ENCODE measurements at regions not wholly inside any gene's neighbourhood (a gene's known extent, or its start where the extent isn't known, plus 50 kb on each side); places are given as distances from the start of the nearest gene placed in this dataset.

DNA sequence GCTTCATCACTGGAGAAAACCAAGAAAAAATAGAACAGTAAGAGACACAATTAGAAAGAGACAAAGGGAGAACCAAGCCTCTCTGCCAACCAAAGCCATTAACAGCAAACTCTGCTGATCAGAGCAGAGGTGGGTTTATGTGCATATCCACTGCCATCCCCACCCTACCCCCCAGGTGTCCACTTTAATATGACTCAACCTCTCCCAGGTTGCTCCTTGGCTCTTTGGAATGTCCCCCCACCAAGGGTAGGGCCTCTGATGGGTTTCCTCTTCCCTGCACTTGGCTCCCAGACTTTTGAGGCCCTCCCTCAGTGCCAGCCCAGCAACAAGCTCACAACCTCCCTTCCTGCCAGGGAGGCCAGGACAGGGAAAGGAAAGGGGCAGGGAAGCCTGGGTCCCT lies 104.8 kb downstream of the DMRTA2 start:
- TF ChIP-seq POLR2AphosphoS5 (IDR thresholded peaks at IDR 0.05; ENCODE audit: low read depth, low read length) (no peak), SPI1 (IDR thresholded peaks at IDR 0.05; ENCODE audit: low read depth, low read length) (no peak), POU2F2 (IDR thresholded peaks at IDR 0.05; ENCODE audit: low read depth, low read length) (no peak), POLR2A (IDR thresholded peaks at IDR 0.05; ENCODE audit: low read depth, low read length) (no peak), PAX5 (IDR thresholded peaks at IDR 0.05; ENCODE audit: insufficient read depth, low read length, severe bottlenecking) (no peak), TAF1 (IDR thresholded peaks at IDR 0.05; ENCODE audit: low read depth, low read length) (no peak)
- DNase-seq (ENCODE audit: insufficient read length, low spot score) (no peak), FAIRE-seq (no peak)

DNA sequence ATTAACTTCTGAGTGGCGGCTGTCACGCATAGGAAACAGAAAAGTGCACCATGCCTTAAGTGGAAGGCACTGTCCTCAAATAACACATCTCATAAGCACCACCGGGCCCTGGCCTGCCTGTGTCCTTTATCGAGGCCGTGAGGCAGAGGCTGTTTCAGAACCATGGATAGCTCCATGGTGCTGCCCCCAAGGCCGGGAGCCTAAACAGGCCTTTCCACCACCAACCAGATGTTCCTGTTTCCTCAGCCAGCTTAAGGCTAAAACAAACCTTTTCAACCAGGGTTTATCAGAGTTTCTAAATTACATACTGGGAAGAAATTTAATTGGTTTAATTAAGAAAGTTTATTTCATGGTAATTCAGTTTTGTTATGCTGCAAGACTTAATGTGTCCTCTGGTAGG lies 114.4 kb downstream of the DMRTA2 start:
- DNase-seq (ENCODE audit: insufficient read length, low spot score) (no peak), FAIRE-seq (no peak)
- no peak for TF ChIP-seq PAX5 (IDR thresholded peaks at IDR 0.05; ENCODE audit: insufficient read depth, low read length, severe bottlenecking)
- TF ChIP-seq POLR2AphosphoS5 (IDR thresholded peaks at IDR 0.05; ENCODE audit: low read depth, low read length), result no peak
- no peak for TF ChIP-seq POU2F2 (IDR thresholded peaks at IDR 0.05; ENCODE audit: low read depth, low read length)
- TF ChIP-seq SPI1 (IDR thresholded peaks at IDR 0.05; ENCODE audit: low read depth, low read length), result no peak
- TF ChIP-seq TAF1 (IDR thresholded peaks at IDR 0.05; ENCODE audit: low read depth, low read length), result no peak
- no peak for TF ChIP-seq POLR2A (IDR thresholded peaks at IDR 0.05; ENCODE audit: low read depth, low read length)

DNA sequence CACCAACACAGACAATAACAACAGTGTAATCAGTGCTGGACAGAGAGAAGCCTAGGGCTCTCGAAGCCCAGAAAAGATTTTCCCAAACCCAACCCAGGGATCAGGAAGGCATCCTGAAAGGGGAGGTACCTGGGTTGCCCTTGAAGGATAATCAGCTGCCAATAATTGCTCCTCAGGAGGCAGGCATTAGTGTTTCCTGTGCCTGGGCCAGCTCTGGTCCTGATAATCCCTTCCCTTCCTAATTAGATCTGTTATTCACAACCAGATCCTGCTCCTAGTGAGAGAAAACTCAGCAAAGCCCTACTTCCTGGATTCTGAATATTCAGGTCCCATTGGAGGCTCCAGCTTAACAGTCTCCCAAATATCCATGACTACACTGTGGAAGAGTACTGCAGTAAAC lies 117.4 kb downstream of the DMRTA2 start:
- DNase-seq (ENCODE audit: insufficient read length, low spot score), result no peak
- no peak for FAIRE-seq
- TF ChIP-seq TAF1 (IDR thresholded peaks at IDR 0.05; ENCODE audit: low read depth, low read length), result no peak
- no peak for TF ChIP-seq SPI1 (IDR thresholded peaks at IDR 0.05; ENCODE audit: low read depth, low read length)
- TF ChIP-seq PAX5 (IDR thresholded peaks at IDR 0.05; ENCODE audit: insufficient read depth, low read length, severe bottlenecking), result no peak
- TF ChIP-seq POLR2AphosphoS5 (IDR thresholded peaks at IDR 0.05; ENCODE audit: low read depth, low read length), result no peak
- TF ChIP-seq POLR2A (IDR thresholded peaks at IDR 0.05; ENCODE audit: low read depth, low read length), result no peak
- no peak for TF ChIP-seq POU2F2 (IDR thresholded peaks at IDR 0.05; ENCODE audit: low read depth, low read length)

DNA sequence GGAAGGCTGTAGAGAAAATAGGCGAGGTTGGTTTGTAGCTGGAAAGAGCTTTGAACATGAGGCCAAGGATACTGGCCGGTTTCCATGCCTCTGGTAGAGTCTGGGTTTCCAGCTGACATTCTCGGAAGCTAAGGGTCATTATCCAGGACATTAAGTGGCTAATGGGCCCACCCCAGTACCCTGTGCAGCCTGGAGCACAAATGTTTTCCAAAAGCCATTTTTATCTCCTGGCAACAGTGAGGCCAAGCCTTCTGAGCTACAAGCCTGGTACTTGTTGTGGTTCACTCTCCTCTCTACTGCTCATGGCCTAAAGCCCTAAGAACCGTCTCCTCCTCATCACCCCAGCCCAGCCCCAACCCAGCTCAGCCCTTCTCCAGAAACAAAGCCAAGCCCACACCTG lies 122.9 kb downstream of the DMRTA2 start:
- FAIRE-seq (no peak), DNase-seq (ENCODE audit: insufficient read length, low spot score) (no peak)
- TF ChIP-seq POLR2A (IDR thresholded peaks at IDR 0.05; ENCODE audit: low read depth, low read length) (no peak), TAF1 (IDR thresholded peaks at IDR 0.05; ENCODE audit: low read depth, low read length) (no peak), SPI1 (IDR thresholded peaks at IDR 0.05; ENCODE audit: low read depth, low read length) (no peak)

DNA sequence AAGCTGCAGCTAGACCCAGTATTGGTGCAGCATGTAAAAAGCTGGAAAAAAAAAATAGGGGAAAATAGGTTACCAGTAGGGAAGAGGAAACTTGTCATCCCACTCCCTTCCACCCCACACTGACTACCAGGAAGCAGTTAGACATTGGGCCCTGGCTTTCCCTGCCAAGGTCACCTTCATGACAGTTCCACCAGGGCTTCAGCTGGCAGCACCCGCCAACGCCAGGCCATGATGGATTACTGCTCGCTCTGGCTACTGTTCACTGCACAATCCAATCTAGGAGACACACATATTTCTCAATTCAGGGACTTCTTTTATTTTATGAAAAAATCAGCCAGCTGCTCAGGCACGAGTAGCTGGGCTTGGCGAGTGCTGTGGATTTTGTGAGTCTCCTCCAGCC lies 127.7 kb downstream of the DMRTA2 start:
- DNase-seq (ENCODE audit: insufficient read length, low spot score) (no peak), FAIRE-seq (no peak)
- TF ChIP-seq TAF1 (IDR thresholded peaks at IDR 0.05; ENCODE audit: low read depth, low read length) (no peak), PAX5 (IDR thresholded peaks at IDR 0.05; ENCODE audit: insufficient read depth, low read length, severe bottlenecking) (no peak), POU2F2 (IDR thresholded peaks at IDR 0.05; ENCODE audit: low read depth, low read length) (no peak), POLR2AphosphoS5 (IDR thresholded peaks at IDR 0.05; ENCODE audit: low read depth, low read length) (no peak), SPI1 (IDR thresholded peaks at IDR 0.05; ENCODE audit: low read depth, low read length) (no peak), POLR2A (IDR thresholded peaks at IDR 0.05; ENCODE audit: low read depth, low read length) (no peak)

DNA sequence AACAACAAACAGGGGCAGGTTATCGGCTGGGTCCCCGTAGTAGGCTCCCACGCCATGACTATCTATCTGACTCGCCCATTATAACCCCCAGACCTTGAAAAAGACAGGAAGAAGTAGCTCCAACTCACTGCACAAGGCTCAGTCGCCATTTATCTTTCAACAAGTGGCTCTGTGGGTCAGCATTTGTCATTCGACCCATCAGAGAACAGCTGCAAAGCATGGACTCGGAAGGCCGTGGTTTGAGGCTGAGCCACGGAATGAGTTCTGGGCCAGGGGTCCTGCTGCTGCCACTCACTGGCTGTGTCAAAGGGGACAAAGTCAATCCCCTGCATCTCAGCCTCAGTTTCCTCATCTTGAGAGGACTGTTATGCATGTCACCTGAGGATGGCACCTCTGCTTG lies 131.0 kb downstream of the DMRTA2 start:
- FAIRE-seq (no peak), DNase-seq (ENCODE audit: insufficient read length, low spot score) (no peak)

DNA sequence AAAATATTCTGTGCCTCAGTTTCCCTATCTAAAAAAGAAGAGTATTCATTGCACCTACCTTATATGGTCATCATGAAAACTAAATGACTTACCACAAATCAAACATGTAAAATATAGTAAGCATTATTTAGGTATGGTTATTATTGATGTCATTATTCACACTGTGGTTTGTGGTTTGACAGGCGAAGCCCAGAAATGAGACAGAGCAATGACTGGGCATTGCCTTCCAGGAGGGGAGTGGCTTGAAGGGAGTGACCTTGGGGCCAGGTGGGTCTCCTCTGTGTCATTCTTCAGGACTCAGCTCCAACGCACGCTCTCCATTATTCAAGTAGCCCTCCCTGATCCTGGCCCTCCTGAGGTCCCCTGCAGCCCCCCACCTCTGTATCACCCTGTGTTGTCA lies 133.7 kb downstream of the DMRTA2 start:
- no peak for FAIRE-seq
- TF ChIP-seq POLR2A (IDR thresholded peaks at IDR 0.05; ENCODE audit: low read depth, low read length), result no peak
- no peak for TF ChIP-seq PAX5 (IDR thresholded peaks at IDR 0.05; ENCODE audit: insufficient read depth, low read length, severe bottlenecking)
- TF ChIP-seq TAF1 (IDR thresholded peaks at IDR 0.05; ENCODE audit: low read depth, low read length), result no peak
- no peak for TF ChIP-seq POU2F2 (IDR thresholded peaks at IDR 0.05; ENCODE audit: low read depth, low read length)
- TF ChIP-seq POLR2AphosphoS5 (IDR thresholded peaks at IDR 0.05; ENCODE audit: low read depth, low read length), result no peak
- no peak for DNase-seq (ENCODE audit: insufficient read length, low spot score)

More for the DNA sequence above, 131.0 kb downstream of the DMRTA2 start:
- no peak for TF ChIP-seq POU2F2 (IDR thresholded peaks at IDR 0.05; ENCODE audit: low read depth, low read length)
- no peak for TF ChIP-seq SPI1 (IDR thresholded peaks at IDR 0.05; ENCODE audit: low read depth, low read length)
- TF ChIP-seq POLR2A (IDR thresholded peaks at IDR 0.05; ENCODE audit: low read depth, low read length), result no peak
- no peak for TF ChIP-seq POLR2AphosphoS5 (IDR thresholded peaks at IDR 0.05; ENCODE audit: low read depth, low read length)
- no peak for TF ChIP-seq TAF1 (IDR thresholded peaks at IDR 0.05; ENCODE audit: low read depth, low read length)

DNA sequence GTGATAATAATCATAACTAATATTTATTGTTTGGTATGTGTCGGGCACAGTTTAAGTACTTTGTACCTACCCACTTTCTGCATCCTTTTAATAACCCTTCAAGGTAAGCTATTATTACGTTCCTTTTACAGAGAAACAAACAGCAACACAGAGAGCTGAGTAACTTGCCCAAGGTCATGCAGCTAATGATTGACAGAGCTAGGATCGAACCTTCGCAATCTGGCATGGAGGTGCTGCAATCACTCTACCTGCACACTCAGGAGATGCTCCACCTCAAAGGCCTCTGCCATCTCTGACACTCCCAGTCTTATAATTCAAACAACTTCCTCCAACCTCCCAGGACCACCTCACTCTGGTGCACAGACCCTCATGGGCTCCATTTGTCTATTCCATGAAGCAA lies 137.2 kb downstream of the DMRTA2 start:
- DNase-seq (ENCODE audit: insufficient read length, low spot score) (no peak), FAIRE-seq (no peak)
- no peak for TF ChIP-seq POU2F2 (IDR thresholded peaks at IDR 0.05; ENCODE audit: low read depth, low read length)
- TF ChIP-seq SPI1 (IDR thresholded peaks at IDR 0.05; ENCODE audit: low read depth, low read length), result no peak
- TF ChIP-seq PAX5 (IDR thresholded peaks at IDR 0.05; ENCODE audit: insufficient read depth, low read length, severe bottlenecking), result no peak
- TF ChIP-seq POLR2AphosphoS5 (IDR thresholded peaks at IDR 0.05; ENCODE audit: low read depth, low read length), result no peak
- no peak for TF ChIP-seq TAF1 (IDR thresholded peaks at IDR 0.05; ENCODE audit: low read depth, low read length)

DNA sequence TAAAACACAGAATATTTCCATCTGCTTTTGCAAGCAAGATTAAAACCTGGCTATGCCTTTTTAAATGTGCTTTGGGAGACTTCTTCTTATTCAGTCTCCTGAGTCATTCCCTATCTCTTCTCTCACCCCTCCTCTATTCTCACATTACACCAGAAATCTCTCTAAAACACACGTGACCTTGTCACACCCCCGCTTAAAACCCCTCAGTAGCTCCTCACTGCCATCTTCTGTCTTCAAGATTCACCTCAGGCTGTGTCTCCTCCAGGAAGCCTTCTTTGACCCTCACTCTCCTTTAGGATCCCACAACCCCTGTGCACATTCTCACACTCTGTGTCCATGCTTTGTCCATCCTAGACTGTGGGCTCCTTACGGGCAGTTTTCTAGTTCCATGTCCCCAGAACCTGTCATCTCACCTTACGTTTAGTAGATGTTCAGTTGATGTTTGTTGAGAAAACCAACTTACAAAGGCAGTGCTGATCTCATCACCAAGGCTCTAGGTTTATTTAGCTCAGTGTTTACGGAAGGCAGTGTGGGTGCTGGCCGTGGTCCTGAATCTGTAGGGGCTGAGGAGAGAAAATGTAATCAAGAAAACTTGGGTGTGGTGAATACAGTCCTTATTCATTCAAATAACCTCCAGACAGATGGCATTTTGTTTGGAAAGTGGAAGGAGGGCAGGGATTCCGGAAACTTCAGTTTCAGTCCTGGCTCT lies 143.5 kb downstream of the DMRTA2 start:
- FAIRE-seq (no peak), DNase-seq (ENCODE audit: insufficient read length, low spot score) (no peak)
- TF ChIP-seq TAF1 (IDR thresholded peaks at IDR 0.05; ENCODE audit: low read depth, low read length) (no peak), POLR2AphosphoS5 (IDR thresholded peaks at IDR 0.05; ENCODE audit: low read depth, low read length) (no peak), POLR2A (IDR thresholded peaks at IDR 0.05; ENCODE audit: low read depth, low read length) (no peak), PAX5 (IDR thresholded peaks at IDR 0.05; ENCODE audit: insufficient read depth, low read length, severe bottlenecking) (no peak), POU2F2 (IDR thresholded peaks at IDR 0.05; ENCODE audit: low read depth, low read length) (no peak), SPI1 (IDR thresholded peaks at IDR 0.05; ENCODE audit: low read depth, low read length) (no peak)

DNA sequence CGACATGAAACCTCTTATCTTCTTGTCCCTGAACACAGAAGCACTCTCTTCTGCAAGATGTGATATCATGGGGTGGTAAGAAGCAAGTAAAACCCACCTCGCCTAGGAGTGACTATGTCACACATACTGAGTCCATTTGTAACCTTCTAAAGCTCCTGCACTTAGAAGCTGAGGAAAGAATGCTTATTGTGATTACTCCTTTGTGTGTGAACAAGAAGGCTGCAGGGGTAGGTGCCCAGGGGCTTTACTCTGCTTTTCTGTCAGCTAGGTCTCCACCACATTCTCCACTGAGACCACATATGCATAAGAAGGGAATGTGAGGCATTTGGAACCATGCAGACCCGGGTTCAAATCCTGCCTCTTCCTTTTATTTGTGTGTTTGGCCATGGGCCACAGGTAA lies 144.3 kb downstream of the DMRTA2 start:
- FAIRE-seq (no peak), DNase-seq (ENCODE audit: insufficient read length, low spot score) (no peak)
- TF ChIP-seq SPI1 (IDR thresholded peaks at IDR 0.05; ENCODE audit: low read depth, low read length), result no peak
- TF ChIP-seq PAX5 (IDR thresholded peaks at IDR 0.05; ENCODE audit: insufficient read depth, low read length, severe bottlenecking), result no peak
- no peak for TF ChIP-seq TAF1 (IDR thresholded peaks at IDR 0.05; ENCODE audit: low read depth, low read length)
- TF ChIP-seq POLR2AphosphoS5 (IDR thresholded peaks at IDR 0.05; ENCODE audit: low read depth, low read length), result no peak
- no peak for TF ChIP-seq POU2F2 (IDR thresholded peaks at IDR 0.05; ENCODE audit: low read depth, low read length)
- no peak for TF ChIP-seq POLR2A (IDR thresholded peaks at IDR 0.05; ENCODE audit: low read depth, low read length)
